Endothelial cell of umbilical vein (primary cell): ENCODE measurements at regions not wholly inside any gene's neighbourhood (a gene's known extent, or its start where the extent isn't known, plus 50 kb on each side); places are given as distances from the start of the nearest gene placed in this dataset.

ENCODE experiments used
- BruUV-seq: library from RNA; stranded (reverse); fragments of 400-500 nt; replicated peaks from 2 replicates; lab custom pipeline; 2021; lab: Mats Ljungman, UMichigan
- CTCF ChIA-PET: fragments of 300-600, 350-600 bp; sonication (Branson Sonifier 250); formaldehyde crosslinking; loops from one replicate; lab custom pipeline; 2021; ENCODE audit warnings: antibody characterized with exemption, inconsistent platforms; lab: Charles Lee
- POLR2A ChIA-PET: fragments of 300-600, 350-600 bp; sonication (Branson Sonifier 250); formaldehyde crosslinking; loops from one replicate; lab custom pipeline; 2021; ENCODE audit warnings: antibody characterized with exemption, inconsistent platforms; lab: Charles Lee
- DNase-seq: peaks from one replicate; pipeline ENCODE4 v3.0.0-alpha.2; 2011; ENCODE audit warnings: low read depth, low spot score
- FAIRE-seq: peaks from 2 replicates; lab custom pipeline; 2011; peaks lifted over from hg19 to GRCh38; lab: Jason Lieb, UNC
- H2AFZ ChIP-seq: 2 replicates; pipeline ENCODE4 v1.6.0; 2012; ENCODE audit warnings: low read depth, low read length, control low read depth, inconsistent platforms
- H3K27ac ChIP-seq: 2 replicates; pipeline ENCODE4 v1.5.1; 2011; ENCODE audit warnings: low read depth, mild to moderate bottlenecking, control low read depth, low read length, moderate library complexity; ENCODE audit not compliant: insufficient read depth
- H3K27me3 ChIP-seq, 2 experiments: 2 replicates each; pipeline versions ENCODE4 v1.6.0 to v1.6.1; 2011; ENCODE audit warnings: low read length in 2 of 2, mixed read lengths in 1 of 2; ENCODE audit not compliant: control insufficient read depth in 2 of 2, insufficient read depth in 2 of 2
- H3K36me3 ChIP-seq, 2 experiments: 2 replicates in 1 of 2; 3 replicates in 1 of 2; pipeline ENCODE4 v1.5.1; 2011; ENCODE audit warnings: low read length in 2 of 2, mild to moderate bottlenecking in 1 of 2, moderate library complexity in 1 of 2; ENCODE audit not compliant: control insufficient read depth in 2 of 2, insufficient read depth in 2 of 2; ENCODE audit errors: extremely low read depth in 1 of 2
- H3K4me1 ChIP-seq: 3 replicates; pipeline ENCODE4 v1.5.1; 2011; ENCODE audit warnings: mild to moderate bottlenecking, low read length; ENCODE audit not compliant: control insufficient read depth, insufficient read depth; ENCODE audit errors: extremely low read depth
- H3K4me2 ChIP-seq: 2 replicates; pipeline ENCODE4 v1.6.1; 2011; ENCODE audit warnings: low read length, control low read depth, mixed read lengths; ENCODE audit not compliant: insufficient read depth
- H3K4me3 ChIP-seq, 3 experiments: fragments of 200-600 bp in 1 of 3; sonication (generic), shearing (Covaris generic) in 1 of 3; replicated peaks in 1 of 3; 2 replicates each; pipeline ENCODE4 v1.5.1; 2011 to 2016; ENCODE audit warnings: control low read depth in 3 of 3, low read length in 3 of 3, mild to moderate bottlenecking in 2 of 3, inconsistent platforms in 1 of 3, low read depth in 1 of 3, moderate library complexity in 1 of 3; ENCODE audit not compliant: insufficient read depth in 1 of 3
- H3K79me2 ChIP-seq: 2 replicates; pipeline ENCODE4 v1.6.0; 2012; ENCODE audit warnings: low read length, inconsistent platforms; ENCODE audit not compliant: control insufficient read depth, insufficient read depth
- H3K9ac ChIP-seq: replicated peaks from 2 replicates; pipeline ENCODE3; 2011; ENCODE audit warnings: low read length, control low read depth; ENCODE audit not compliant: insufficient read depth; ENCODE audit errors: extremely low read depth
- H3K9me1 ChIP-seq: replicated peaks from 3 replicates; pipeline ENCODE4 v1.6.0; 2011; ENCODE audit warnings: mild to moderate bottlenecking, low read length; ENCODE audit not compliant: control insufficient read depth, insufficient read depth; ENCODE audit errors: extremely low read depth
- H3K9me3 ChIP-seq: replicated peaks from 2 replicates; pipeline ENCODE4 v1.5.1; 2012; ENCODE audit warnings: low read length, inconsistent platforms; ENCODE audit not compliant: control insufficient read depth, insufficient read depth
- H4K20me1 ChIP-seq: replicated peaks from 2 replicates; pipeline ENCODE3; 2011; ENCODE audit warnings: mild to moderate bottlenecking, low read length; ENCODE audit not compliant: control insufficient read depth, insufficient read depth; ENCODE audit errors: extremely low read depth
- CTCF ChIP-seq, 2 donors: IDR thresholded peaks; 1 replicate in 1 of 2; 2 replicates in 1 of 2; pipeline ENCODE4 v1.5.1; 2011; ENCODE audit warnings: low read length in 2 of 2, mild to moderate bottlenecking in 2 of 2, moderate library complexity in 2 of 2, control low read depth in 1 of 2, inconsistent platforms in 1 of 2, low read depth in 1 of 2; ENCODE audit not compliant: insufficient read depth in 1 of 2; ENCODE audit errors: extremely low read depth in 1 of 2
- FOS ChIP-seq: IDR thresholded peaks from 2 replicates; pipeline ENCODE4 v1.6.1; 2011; ENCODE audit warnings: mild to moderate bottlenecking, low read length, moderate library complexity, borderline replicate concordance; ENCODE audit not compliant: insufficient read depth
- GATA2 ChIP-seq: IDR thresholded peaks from 2 replicates; pipeline ENCODE4 v1.7.0; 2011; ENCODE audit warnings: low read depth, mild to moderate bottlenecking, moderate library complexity, mixed read lengths, low read length; ENCODE audit not compliant: insufficient read length, insufficient read depth
- MAX ChIP-seq: IDR thresholded peaks from 2 replicates; pipeline ENCODE4 v1.6.1; 2011; ENCODE audit not compliant: insufficient read depth, insufficient read length
- MYC ChIP-seq: IDR thresholded peaks from one replicate; pipeline ENCODE4 v1.6.1; 2011; ENCODE audit warnings: mild to moderate bottlenecking, low read depth, low read length
- POLR2AphosphoS5 ChIP-seq: IDR thresholded peaks from 2 replicates; pipeline ENCODE4 v1.6.1; 2012; ENCODE audit warnings: low read depth, mild to moderate bottlenecking, control low read depth, low read length, moderate library complexity; ENCODE audit not compliant: insufficient read depth
- dilution Hi-C: fragments of 300-500 bp; cut with MboI; formaldehyde crosslinking; loops from one replicate; pipeline ENCODE4 v1.15.0; 2019; ENCODE audit warnings: low sequenced_read_pairs; ENCODE audit not compliant: extremely low pct_ligation_motif_present
- intact Hi-C: fragments of 100-400 bp; cut with micrococcal nuclease; formaldehyde crosslinking; loops from one replicate; pipeline ENCODE4 v1.10.0; 2022

GRCh38 chr17:69978056-69978646, 96.9 kb upstream of the KCNJ16 start:
- TF ChIP-seq GATA2: no peak
- TF ChIP-seq MAX: no peak
- TF ChIP-seq MYC: no peak
- no peak for TF ChIP-seq FOS
- TF ChIP-seq POLR2AphosphoS5: no peak
- Histone ChIP-seq H3K27me3 (no peaks in the 10 kb centered on the region), H3K79me2 (no peaks in the 10 kb centered on the region), H3K4me3 (no peak overlapping the region), H3K9me1 (no peaks in the 10 kb centered on the region), H3K36me3 (no peaks in the 10 kb centered on the region), H2AFZ (no peak overlapping the region), H3K9me3 (no peaks in the 10 kb centered on the region), H3K4me1 (no peaks in the 10 kb centered on the region), H3K4me2 (no peak overlapping the region), H3K27ac (no peak overlapping the region), H4K20me1 (no peaks in the 10 kb centered on the region), H3K9ac (no peak overlapping the region)
- ChIA-PET POLR2A (no interaction called here), CTCF (no interaction called here)
- intact Hi-C loops (no loop called here), dilution Hi-C loops (no loop called here)
- no peak for FAIRE-seq
- no TSS peak for BruUV-seq
- DNase-seq: no peak

- TF ChIP-seq CTCF (IDR thresholded peaks at IDR 0.05; ENCODE audit: extremely low read depth in 1 of 2, insufficient read depth in 1 of 2, low read depth in 1 of 2, low read length in 2 of 2) (no peak), POLR2AphosphoS5 (no peak), MAX (no peak), GATA2 (no peak), FOS (no peak)
- H3K4me1 ChIP-seq: no peaks in the 10 kb centered on the region
- no peak overlapping the region for H3K9ac ChIP-seq
- CTCF ChIA-PET: no interaction called here
- H3K27ac ChIP-seq: no peak overlapping the region
- H3K27me3 ChIP-seq: no peaks in the 10 kb centered on the region
- H2AFZ ChIP-seq: no peak overlapping the region
- dilution Hi-C loops (no loop called here), intact Hi-C loops (no loop called here)
- POLR2A ChIA-PET: no interaction called here
- BruUV-seq: no TSS peak
- no peak for DNase-seq
- no peaks in the 10 kb centered on the region for H3K36me3 ChIP-seq
- H3K4me3 ChIP-seq: no peak overlapping the region
- no peaks in the 10 kb centered on the region for H3K9me3 ChIP-seq
- FAIRE-seq: no peak
- H3K9me1 ChIP-seq: no peaks in the 10 kb centered on the region
- H3K79me2 ChIP-seq: no peaks in the 10 kb centered on the region
- no peak overlapping the region for H3K4me2 ChIP-seq
- no peaks in the 10 kb centered on the region for H4K20me1 ChIP-seq
Measured at GRCh38 chr17:69981441-69981840, 93.6 kb upstream of the KCNJ16 start.
